ENCODE measurements at regions not wholly inside any gene's neighbourhood (a gene's known extent, or its start where the extent isn't known, plus 50 kb on each side); places are given as distances from the start of the nearest gene placed in this dataset.

GRCh38 chr6:4291453-4292403, 156.4 kb upstream of the ECI2 start:
- H3K9me3 Mint-ChIP-seq: no peaks in the 10 kb centered on the region
- no peaks in the 10 kb centered on the region for H3K36me3 Mint-ChIP-seq (ENCODE audit: insufficient read depth in 2 of 2)
- H3K4me3 Mint-ChIP-seq: no peak overlapping the region
- ATAC-seq (replicated peaks in 1 of 2) (no peak), DNase-seq (no peak)
- H3K27me3 Mint-ChIP-seq (ENCODE audit: low read depth): peaks cover under 1% of the 10 kb centered on the region
- no peak overlapping the region for H3K27ac Mint-ChIP-seq
- H3K4me1 Mint-ChIP-seq (ENCODE audit: low read depth): no peaks in the 10 kb centered on the region

GRCh38 chr6:4289770-4290320, 154.5 kb upstream of the ECI2 start:
- H3K36me3 Mint-ChIP-seq (ENCODE audit: insufficient read depth in 2 of 2): no peaks in the 10 kb centered on the region
- H3K4me1 Mint-ChIP-seq (ENCODE audit: low read depth): no peaks in the 10 kb centered on the region
- H3K27me3 Mint-ChIP-seq (ENCODE audit: low read depth): peaks cover 13% of the 10 kb centered on the region
- no peak overlapping the region for H3K27ac Mint-ChIP-seq
- no peak for ATAC-seq (replicated peaks in 1 of 2)
- H3K4me3 Mint-ChIP-seq: no peak overlapping the region
- no peak for DNase-seq
- no peaks in the 10 kb centered on the region for H3K9me3 Mint-ChIP-seq

- ATAC-seq (replicated peaks in 1 of 2) (no peak), DNase-seq (no peak)
- Mint-ChIP-seq H3K4me3 (no peak overlapping the region), H3K27me3 (ENCODE audit: low read depth) (peaks cover 25% of the 10 kb centered on the region), H3K9me3 (no peaks in the 10 kb centered on the region), H3K4me1 (ENCODE audit: low read depth) (no peaks in the 10 kb centered on the region), H3K36me3 (ENCODE audit: insufficient read depth in 2 of 2) (no peaks in the 10 kb centered on the region), H3K27ac (no peak overlapping the region)
Measured at GRCh38 chr6:4287811-4288244, 152.5 kb upstream of the ECI2 start.

- Mint-ChIP-seq H3K27ac (no peak overlapping the region), H3K36me3 (ENCODE audit: insufficient read depth in 2 of 2) (no peaks in the 10 kb centered on the region), H3K4me1 (ENCODE audit: low read depth) (no peaks in the 10 kb centered on the region), H3K27me3 (ENCODE audit: low read depth) (peaks cover 27% of the 10 kb centered on the region), H3K9me3 (no peaks in the 10 kb centered on the region), H3K4me3 (no peak overlapping the region)
- ATAC-seq (replicated peaks in 1 of 2) (no peak), DNase-seq (no peak)
Measured at GRCh38 chr6:4287372-4287771, 152.0 kb upstream of the ECI2 start.

- H3K27me3 Mint-ChIP-seq (ENCODE audit: low read depth): peaks cover 41% of the 10 kb centered on the region
- H3K4me1 Mint-ChIP-seq (ENCODE audit: low read depth): peaks cover 9% of the 10 kb centered on the region
- DNase-seq (no peak), ATAC-seq (replicated peaks in 1 of 2) (no peak)
- no peak overlapping the region for H3K27ac Mint-ChIP-seq
- no peaks in the 10 kb centered on the region for H3K9me3 Mint-ChIP-seq
- no peaks in the 10 kb centered on the region for H3K36me3 Mint-ChIP-seq (ENCODE audit: insufficient read depth in 2 of 2)
- H3K4me3 Mint-ChIP-seq: no peak overlapping the region
Measured at GRCh38 chr6:4282926-4283325, 147.6 kb upstream of the ECI2 start.

GRCh38 chr6:4281341-4282293, 146.2 kb upstream of the ECI2 start:
- H3K4me1 Mint-ChIP-seq (ENCODE audit: low read depth): peaks cover 9% of the 10 kb centered on the region
- H3K27me3 Mint-ChIP-seq (ENCODE audit: low read depth): peaks cover 39% of the 10 kb centered on the region
- DNase-seq (peak; percentile 24 to 45), ATAC-seq (replicated peaks in 1 of 2) (peak; percentile 69 to 89)
- no peaks in the 10 kb centered on the region for H3K9me3 Mint-ChIP-seq
- H3K27ac Mint-ChIP-seq: no peak overlapping the region
- H3K36me3 Mint-ChIP-seq (ENCODE audit: insufficient read depth in 2 of 2): no peaks in the 10 kb centered on the region
- H3K4me3 Mint-ChIP-seq: peak overlapping the region; percentile 51 to 73

- Mint-ChIP-seq H3K9me3 (no peaks in the 10 kb centered on the region), H3K27ac (no peak overlapping the region), H3K27me3 (ENCODE audit: low read depth) (peaks cover 30% of the 10 kb centered on the region), H3K4me1 (ENCODE audit: low read depth) (peaks cover 9% of the 10 kb centered on the region), H3K4me3 (no peak overlapping the region), H3K36me3 (ENCODE audit: insufficient read depth in 2 of 2) (no peaks in the 10 kb centered on the region)
- DNase-seq: no peak
- ATAC-seq (replicated peaks in 1 of 2): no peak
Measured at GRCh38 chr6:4280707-4281106, 145.3 kb upstream of the ECI2 start.

- peaks cover 30% of the 10 kb centered on the region for H3K27me3 Mint-ChIP-seq (ENCODE audit: low read depth)
- no peak overlapping the region for H3K27ac Mint-ChIP-seq
- H3K4me1 Mint-ChIP-seq (ENCODE audit: low read depth): peaks cover 9% of the 10 kb centered on the region
- DNase-seq: no peak
- H3K9me3 Mint-ChIP-seq: no peaks in the 10 kb centered on the region
- no peak for ATAC-seq (replicated peaks in 1 of 2)
- H3K36me3 Mint-ChIP-seq (ENCODE audit: insufficient read depth in 2 of 2): no peaks in the 10 kb centered on the region
- no peak overlapping the region for H3K4me3 Mint-ChIP-seq
Measured at GRCh38 chr6:4280031-4280430, 144.7 kb upstream of the ECI2 start.

GRCh38 chr6:4274382-4275082, 139.2 kb upstream of the ECI2 start:
- no peaks in the 10 kb centered on the region for H3K36me3 Mint-ChIP-seq (ENCODE audit: insufficient read depth in 2 of 2)
- peaks cover 5% of the 10 kb centered on the region for H3K27me3 Mint-ChIP-seq (ENCODE audit: low read depth)
- H3K4me1 Mint-ChIP-seq (ENCODE audit: low read depth): no peaks in the 10 kb centered on the region
- no peak for DNase-seq
- ATAC-seq (replicated peaks in 1 of 2): no peak
- H3K9me3 Mint-ChIP-seq: no peaks in the 10 kb centered on the region
- no peak overlapping the region for H3K4me3 Mint-ChIP-seq
- H3K27ac Mint-ChIP-seq: no peak overlapping the region

- no peak overlapping the region for H3K4me3 Mint-ChIP-seq
- no peaks in the 10 kb centered on the region for H3K9me3 Mint-ChIP-seq
- ATAC-seq (replicated peaks in 1 of 2): no peak
- no peaks in the 10 kb centered on the region for H3K36me3 Mint-ChIP-seq (ENCODE audit: insufficient read depth in 2 of 2)
- no peaks in the 10 kb centered on the region for H3K4me1 Mint-ChIP-seq (ENCODE audit: low read depth)
- H3K27ac Mint-ChIP-seq: no peak overlapping the region
- H3K27me3 Mint-ChIP-seq (ENCODE audit: low read depth): peaks cover 6% of the 10 kb centered on the region
- no peak for DNase-seq
Measured at GRCh38 chr6:4272996-4273395, 137.6 kb upstream of the ECI2 start.

GRCh38 chr6:4271761-4272470, 136.5 kb upstream of the ECI2 start:
- Mint-ChIP-seq H3K36me3 (ENCODE audit: insufficient read depth in 2 of 2) (no peaks in the 10 kb centered on the region), H3K27me3 (ENCODE audit: low read depth) (peaks cover 15% of the 10 kb centered on the region), H3K9me3 (no peaks in the 10 kb centered on the region), H3K4me1 (ENCODE audit: low read depth) (no peaks in the 10 kb centered on the region), H3K27ac (no peak overlapping the region), H3K4me3 (no peak overlapping the region)
- no peak for ATAC-seq (replicated peaks in 1 of 2)
- no peak for DNase-seq

- Mint-ChIP-seq H3K4me3 (no peak overlapping the region), H3K27ac (no peak overlapping the region), H3K9me3 (no peaks in the 10 kb centered on the region)
Measured at GRCh38 chr6:4270776-4271175, 135.4 kb upstream of the ECI2 start.

More at GRCh38 chr6:4270776-4271175, 135.4 kb upstream of the ECI2 start:
- H3K27me3 Mint-ChIP-seq (ENCODE audit: low read depth): peaks cover 26% of the 10 kb centered on the region
- no peaks in the 10 kb centered on the region for H3K36me3 Mint-ChIP-seq (ENCODE audit: insufficient read depth in 2 of 2)
- no peaks in the 10 kb centered on the region for H3K4me1 Mint-ChIP-seq (ENCODE audit: low read depth)
- no peak for DNase-seq
- ATAC-seq (replicated peaks in 1 of 2): no peak

Measured in activated T-cell treated with anti-CD3 and anti-CD28 coated beads, Interleukin-2, amount 50 U/mL, for 72 hours (primary cell).